Tibial nerve (tissue), 3 donors: ENCODE measurements at regions not wholly inside any gene's neighbourhood (a gene's known extent, or its start where the extent isn't known, plus 50 kb on each side); places are given as distances from the start of the nearest gene placed in this dataset.

ENCODE experiments used
- POLR2A ChIP-seq, 2 donors: fragments of 450-650 bp; IDR thresholded peaks; one replicate each; pipeline ENCODE4 v1.6.1; 2017; ENCODE audit warnings: antibody characterized with exemption in 2 of 2, mild to moderate bottlenecking in 2 of 2, moderate library complexity in 2 of 2
- TF ChIP-seq, protein P1 (sequence below), 5 experiments: fragments of 200-600 bp in 3 of 5; fragments of 450-650 bp in 2 of 5; sonication (generic) in 3 of 5; IDR thresholded peaks; one replicate each; pipeline ENCODE4 v1.5.1; 2016 to 2019; ENCODE audit warnings: antibody characterized with exemption in 5 of 5, mild to moderate bottlenecking in 3 of 5, moderate library complexity in 2 of 5

DNA sequence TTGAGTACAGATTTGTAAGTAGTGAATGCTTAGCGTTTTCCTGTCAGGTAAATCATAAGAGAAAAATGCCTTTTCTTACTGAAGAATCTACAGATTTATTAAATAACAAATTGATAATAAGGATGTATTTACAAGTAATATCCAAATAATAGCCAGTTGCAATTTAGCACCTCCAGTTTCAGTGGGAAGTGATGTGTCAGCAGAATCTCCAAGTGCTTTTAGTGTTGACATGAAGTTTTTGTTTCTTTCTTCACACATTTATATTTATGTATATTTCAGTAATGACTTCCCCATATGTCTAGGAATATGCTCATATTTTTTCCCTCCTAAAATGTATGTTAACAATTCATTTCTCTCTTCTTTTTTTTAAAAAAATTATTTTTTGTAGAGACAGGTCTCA, 229.9 kb upstream of the GRIN3A start:
- TF ChIP-seq, protein P1, sequence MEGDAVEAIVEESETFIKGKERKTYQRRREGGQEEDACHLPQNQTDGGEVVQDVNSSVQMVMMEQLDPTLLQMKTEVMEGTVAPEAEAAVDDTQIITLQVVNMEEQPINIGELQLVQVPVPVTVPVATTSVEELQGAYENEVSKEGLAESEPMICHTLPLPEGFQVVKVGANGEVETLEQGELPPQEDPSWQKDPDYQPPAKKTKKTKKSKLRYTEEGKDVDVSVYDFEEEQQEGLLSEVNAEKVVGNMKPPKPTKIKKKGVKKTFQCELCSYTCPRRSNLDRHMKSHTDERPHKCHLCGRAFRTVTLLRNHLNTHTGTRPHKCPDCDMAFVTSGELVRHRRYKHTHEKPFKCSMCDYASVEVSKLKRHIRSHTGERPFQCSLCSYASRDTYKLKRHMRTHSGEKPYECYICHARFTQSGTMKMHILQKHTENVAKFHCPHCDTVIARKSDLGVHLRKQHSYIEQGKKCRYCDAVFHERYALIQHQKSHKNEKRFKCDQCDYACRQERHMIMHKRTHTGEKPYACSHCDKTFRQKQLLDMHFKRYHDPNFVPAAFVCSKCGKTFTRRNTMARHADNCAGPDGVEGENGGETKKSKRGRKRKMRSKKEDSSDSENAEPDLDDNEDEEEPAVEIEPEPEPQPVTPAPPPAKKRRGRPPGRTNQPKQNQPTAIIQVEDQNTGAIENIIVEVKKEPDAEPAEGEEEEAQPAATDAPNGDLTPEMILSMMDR (IDR thresholded peaks at IDR 0.05): no peak
- no peak for TF ChIP-seq POLR2A (IDR thresholded peaks at IDR 0.05)
